Gastroesophageal sphincter (tissue), 3 donors: ENCODE measurements at regions not wholly inside any gene's neighbourhood (a gene's known extent, or its start where the extent isn't known, plus 50 kb on each side); places are given as distances from the start of the nearest gene placed in this dataset.

Experiments used
- POLR2A ChIP-seq, 2 donors: fragments of 450-650 bp; IDR thresholded peaks; one replicate each; pipeline ENCODE4 v1.6.1; 2017; ENCODE audit warnings: antibody characterized with exemption in 2 of 2, mild to moderate bottlenecking in 2 of 2, moderate library complexity in 1 of 2
- TF ChIP-seq, protein P1 (sequence below), 4 experiments: fragments of 200-600 bp in 2 of 4; fragments of 450-650 bp in 2 of 4; sonication (generic) in 1 of 4; IDR thresholded peaks; one replicate each; pipeline ENCODE4 v1.5.1; 2017 to 2019; ENCODE audit warnings: antibody characterized with exemption in 4 of 4, mild to moderate bottlenecking in 2 of 4, moderate library complexity in 2 of 4

DNA sequence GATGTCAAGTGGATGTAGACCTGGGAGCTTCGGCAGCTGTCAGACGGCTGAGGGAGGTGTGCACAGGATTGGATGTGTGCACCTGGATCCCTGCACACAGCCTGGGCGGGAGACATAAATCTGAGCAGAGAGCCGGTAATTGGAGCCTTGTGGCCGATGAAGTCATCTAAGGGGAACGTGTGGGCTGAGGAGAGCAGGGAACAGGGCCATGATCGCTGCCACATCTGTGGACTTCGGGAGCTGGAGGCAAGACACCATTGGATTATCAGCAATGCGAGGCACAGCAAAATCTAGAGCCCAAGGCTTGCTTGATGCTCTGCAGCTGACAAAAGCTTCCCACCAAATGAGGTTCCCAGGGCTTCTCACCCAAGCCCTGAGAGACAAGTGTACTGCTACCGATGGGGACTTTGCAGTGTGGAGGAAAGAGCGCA is 147.7 kb downstream of the PTPN20 start:
- TF ChIP-seq, protein P1, sequence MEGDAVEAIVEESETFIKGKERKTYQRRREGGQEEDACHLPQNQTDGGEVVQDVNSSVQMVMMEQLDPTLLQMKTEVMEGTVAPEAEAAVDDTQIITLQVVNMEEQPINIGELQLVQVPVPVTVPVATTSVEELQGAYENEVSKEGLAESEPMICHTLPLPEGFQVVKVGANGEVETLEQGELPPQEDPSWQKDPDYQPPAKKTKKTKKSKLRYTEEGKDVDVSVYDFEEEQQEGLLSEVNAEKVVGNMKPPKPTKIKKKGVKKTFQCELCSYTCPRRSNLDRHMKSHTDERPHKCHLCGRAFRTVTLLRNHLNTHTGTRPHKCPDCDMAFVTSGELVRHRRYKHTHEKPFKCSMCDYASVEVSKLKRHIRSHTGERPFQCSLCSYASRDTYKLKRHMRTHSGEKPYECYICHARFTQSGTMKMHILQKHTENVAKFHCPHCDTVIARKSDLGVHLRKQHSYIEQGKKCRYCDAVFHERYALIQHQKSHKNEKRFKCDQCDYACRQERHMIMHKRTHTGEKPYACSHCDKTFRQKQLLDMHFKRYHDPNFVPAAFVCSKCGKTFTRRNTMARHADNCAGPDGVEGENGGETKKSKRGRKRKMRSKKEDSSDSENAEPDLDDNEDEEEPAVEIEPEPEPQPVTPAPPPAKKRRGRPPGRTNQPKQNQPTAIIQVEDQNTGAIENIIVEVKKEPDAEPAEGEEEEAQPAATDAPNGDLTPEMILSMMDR (IDR thresholded peaks at IDR 0.05), result no peak
- no peak for TF ChIP-seq POLR2A (IDR thresholded peaks at IDR 0.05)
